KMS-11 (cell line): ENCODE measurements at regions not wholly inside any gene's neighbourhood (a gene's known extent, or its start where the extent isn't known, plus 50 kb on each side); places are given as distances from the start of the nearest gene placed in this dataset.

ENCODE experiments used
- H2AFZ ChIP-seq: fragments of 200-600 bp; sonication (generic); 2 replicates; pipeline ENCODE4 v1.6.1; 2016; ENCODE audit warnings: antibody characterized with exemption, mixed run types, low read depth
- H3K27ac ChIP-seq: fragments of 200-600 bp; sonication (generic); 2 replicates; pipeline ENCODE4 v1.6.1; 2016; ENCODE audit warnings: mild to moderate bottlenecking, mixed run types
- H3K27me3 ChIP-seq: fragments of 200-600 bp; sonication (generic); 2 replicates; pipeline ENCODE4 v1.6.1; 2017; ENCODE audit warnings: mild to moderate bottlenecking, low read depth, mixed run types, moderate library complexity; ENCODE audit not compliant: insufficient read depth
- H3K36me3 ChIP-seq: fragments of 200-600 bp; sonication (generic); 2 replicates; pipeline ENCODE4 v1.6.1; 2017; ENCODE audit warnings: mild to moderate bottlenecking, mixed run types; ENCODE audit not compliant: insufficient read depth
- H3K4me1 ChIP-seq: fragments of 200-600 bp; sonication (generic); 2 replicates; pipeline ENCODE4 v1.6.1; 2016; ENCODE audit warnings: mild to moderate bottlenecking, low read depth, mixed run types; ENCODE audit not compliant: poor library complexity, severe bottlenecking
- H3K4me2 ChIP-seq: fragments of 200-600 bp; sonication (generic); 2 replicates; pipeline ENCODE4 v1.7.0; 2016; ENCODE audit warnings: mild to moderate bottlenecking, mixed run types
- H3K4me3 ChIP-seq: fragments of 200-600 bp; sonication (generic); IDR thresholded peaks from 2 replicates; pipeline ENCODE4 v1.6.1; 2017; ENCODE audit warnings: low read depth, low read length, mixed read lengths; ENCODE audit not compliant: insufficient read depth
- H3K79me2 ChIP-seq: fragments of 200-600 bp; sonication (generic); 2 replicates; pipeline ENCODE4 v1.6.1; 2016; ENCODE audit warnings: low read depth, mixed run types; ENCODE audit not compliant: insufficient read depth
- H3K9ac ChIP-seq: fragments of 200-600 bp; sonication (generic); 2 replicates; pipeline ENCODE4 v1.6.1; 2016; ENCODE audit warnings: mild to moderate bottlenecking, mixed run types
- H4K20me1 ChIP-seq: fragments of 200-600 bp; sonication (generic); 2 replicates; pipeline ENCODE4 v1.6.1; 2016; ENCODE audit warnings: mild to moderate bottlenecking, mixed run types; ENCODE audit not compliant: insufficient read depth
- CTCF ChIP-seq: fragments of 200-600 bp; sonication (generic); conservative IDR thresholded peaks from 2 replicates; pipeline ENCODE4 v1.6.1; 2017; ENCODE audit warnings: low read depth, mild to moderate bottlenecking, antibody characterized with exemption, low read length, moderate library complexity, mixed read lengths

GRCh38 chr3:165463531-165463930 is 267.3 kb upstream of the SLITRK3 start:
- Histone ChIP-seq H3K9ac (no peak overlapping the region), H3K36me3 (no peaks in the 10 kb centered on the region), H3K79me2 (no peaks in the 10 kb centered on the region), H4K20me1 (no peaks in the 10 kb centered on the region), H3K4me2 (no peak overlapping the region), H2AFZ (no peak overlapping the region), H3K4me3 (no peak overlapping the region), H3K27me3 (no peaks in the 10 kb centered on the region), H3K27ac (no peak overlapping the region), H3K4me1 (no peaks in the 10 kb centered on the region)
- no peak for TF ChIP-seq CTCF

GRCh38 chr3:165462636-165463334 is 266.6 kb upstream of the SLITRK3 start:
- Histone ChIP-seq H2AFZ (no peak overlapping the region), H3K9ac (no peak overlapping the region), H3K36me3 (no peaks in the 10 kb centered on the region), H4K20me1 (no peaks in the 10 kb centered on the region), H3K27me3 (no peaks in the 10 kb centered on the region), H3K4me2 (no peak overlapping the region), H3K27ac (no peak overlapping the region), H3K4me1 (no peaks in the 10 kb centered on the region), H3K4me3 (no peak overlapping the region), H3K79me2 (no peaks in the 10 kb centered on the region)
- TF ChIP-seq CTCF = no peak

- H3K27ac ChIP-seq = no peak overlapping the region
Measured at GRCh38 chr3:165459924-165460835, 264.0 kb upstream of the SLITRK3 start.

GRCh38 chr3:165459111-165459510 is 262.9 kb upstream of the SLITRK3 start:
- H4K20me1 ChIP-seq = no peaks in the 10 kb centered on the region
- no peaks in the 10 kb centered on the region for H3K36me3 ChIP-seq
- H3K4me1 ChIP-seq = peaks cover 15% of the 10 kb centered on the region
- no peaks in the 10 kb centered on the region for H3K79me2 ChIP-seq
- H3K4me3 ChIP-seq = no peak overlapping the region
- no peaks in the 10 kb centered on the region for H3K27me3 ChIP-seq
- no peak overlapping the region for H3K27ac ChIP-seq
- no peak overlapping the region for H2AFZ ChIP-seq
- no peak overlapping the region for H3K4me2 ChIP-seq
- H3K9ac ChIP-seq = no peak overlapping the region
- no peak for TF ChIP-seq CTCF

More at GRCh38 chr3:165459924-165460835, 264.0 kb upstream of the SLITRK3 start:
- no peak overlapping the region for H3K4me3 ChIP-seq
- TF ChIP-seq CTCF = no peak
- peaks cover 8% of the 10 kb centered on the region for H3K4me1 ChIP-seq
- H3K36me3 ChIP-seq = no peaks in the 10 kb centered on the region
- H3K79me2 ChIP-seq = no peaks in the 10 kb centered on the region
- no peak overlapping the region for H2AFZ ChIP-seq
- no peak overlapping the region for H3K4me2 ChIP-seq
- H3K9ac ChIP-seq = no peak overlapping the region
- no peaks in the 10 kb centered on the region for H3K27me3 ChIP-seq
- no peaks in the 10 kb centered on the region for H4K20me1 ChIP-seq
